Caco-2 (cell line): ENCODE measurements at regions not wholly inside any gene's neighbourhood (a gene's known extent, or its start where the extent isn't known, plus 50 kb on each side); places are given as distances from the start of the nearest gene placed in this dataset.
A peak's percentile ranks its signal among the peaks of the same experiment; 100 is the strongest.
"Not testable (repeated sequence)": the region's sequence is repeated elsewhere in the genome, so short reads cannot be mapped to it uniquely, and the experiment has no call there.

Experiments used
- BruUV-seq: library from RNA; stranded (reverse); fragments of 400-500 nt; replicated peaks from 2 replicates; lab custom pipeline; 2021; lab: Mats Ljungman, UMichigan
- CTCF ChIA-PET: fragments of 300-600 bp; sonication (Branson Sonifier 250); formaldehyde crosslinking; loops from one replicate; lab custom pipeline; 2022; ENCODE audit warnings: antibody characterized with exemption; lab: Charles Lee
- POLR2A ChIA-PET: fragments of 300-600 bp; sonication (Branson Sonifier 250); formaldehyde crosslinking; loops from one replicate; lab custom pipeline; 2022; ENCODE audit warnings: antibody characterized with exemption; lab: Charles Lee
- DNase-seq, 2 experiments: peaks; one replicate each; pipeline versions ENCODE4 v3.0.0 to v3.0.0-alpha.2; 2020 to 2022
- H3K27me3 ChIP-seq: replicated peaks from 2 replicates; pipeline ENCODE4 v1.6.0; 2011; ENCODE audit warnings: low read length; ENCODE audit not compliant: control insufficient read depth, insufficient read depth
- H3K36me3 ChIP-seq: 2 replicates; pipeline ENCODE4 v1.5.1; 2011; ENCODE audit warnings: low read length; ENCODE audit not compliant: control insufficient read depth, insufficient read depth
- H3K4me1 ChIP-seq: fragments of 250-450 bp; sonication (Bioruptor Pico); 2 replicates; pipeline ENCODE4 v1.5.1; 2020; ENCODE audit warnings: mild to moderate bottlenecking
- H3K4me3 ChIP-seq: 2 replicates; pipeline ENCODE4 v1.5.1; 2011; ENCODE audit warnings: low read depth, mild to moderate bottlenecking, control low read depth, low read length
- H3K9me3 ChIP-seq: fragments of 250-450 bp; sonication (Bioruptor Pico); 2 replicates; pipeline ENCODE4 v1.5.1; 2020; ENCODE audit warnings: mild to moderate bottlenecking, moderate library complexity
- H3K27ac Mint-ChIP-seq: one replicate; pipeline ENCODE4 v1.8.0; 2022; ENCODE audit warnings: mixed read lengths; ENCODE audit not compliant: unreplicated experiment
- H3K27me3 Mint-ChIP-seq: one replicate; pipeline ENCODE4 v1.8.0; 2022; ENCODE audit warnings: mixed read lengths; ENCODE audit not compliant: insufficient read depth, unreplicated experiment
- H3K36me3 Mint-ChIP-seq: one replicate; pipeline ENCODE4 v1.8.0; 2022; ENCODE audit warnings: mild to moderate bottlenecking, mixed read lengths; ENCODE audit not compliant: insufficient read depth, unreplicated experiment
- H3K4me1 Mint-ChIP-seq: one replicate; pipeline ENCODE4 v1.8.0; 2022; ENCODE audit warnings: low read depth, mixed read lengths; ENCODE audit not compliant: unreplicated experiment
- H3K4me3 Mint-ChIP-seq: one replicate; pipeline ENCODE4 v1.8.0; 2022; ENCODE audit warnings: mild to moderate bottlenecking, moderate library complexity, mixed read lengths; ENCODE audit not compliant: unreplicated experiment
- H3K9me3 Mint-ChIP-seq: one replicate; pipeline ENCODE4 v1.8.0; 2022; ENCODE audit warnings: mixed read lengths; ENCODE audit not compliant: unreplicated experiment
- intact Hi-C: fragments of 100-400 bp; cut with micrococcal nuclease; formaldehyde crosslinking; loops from one replicate; pipeline ENCODE4 v1.10.0; 2022; ENCODE audit not compliant: unreplicated experiment
- TF ChIP-seq, protein P1 (sequence below), 2 experiments: fragments of 200-600 bp in 1 of 2; IDR thresholded peaks; 1 replicate in 1 of 2; 2 replicates in 1 of 2; pipeline versions ENCODE4 v1.5.1 to v1.8.0; 2011 to 2022; ENCODE audit warnings: antibody characterized with exemption in 1 of 2, control low read depth in 1 of 2, inconsistent platforms in 1 of 2, low read depth in 1 of 2, low read length in 1 of 2, mild to moderate bottlenecking in 1 of 2, moderate library complexity in 1 of 2; ENCODE audit not compliant: insufficient read depth in 1 of 2, severe bottlenecking in 1 of 2, unreplicated experiment in 1 of 2

DNA sequence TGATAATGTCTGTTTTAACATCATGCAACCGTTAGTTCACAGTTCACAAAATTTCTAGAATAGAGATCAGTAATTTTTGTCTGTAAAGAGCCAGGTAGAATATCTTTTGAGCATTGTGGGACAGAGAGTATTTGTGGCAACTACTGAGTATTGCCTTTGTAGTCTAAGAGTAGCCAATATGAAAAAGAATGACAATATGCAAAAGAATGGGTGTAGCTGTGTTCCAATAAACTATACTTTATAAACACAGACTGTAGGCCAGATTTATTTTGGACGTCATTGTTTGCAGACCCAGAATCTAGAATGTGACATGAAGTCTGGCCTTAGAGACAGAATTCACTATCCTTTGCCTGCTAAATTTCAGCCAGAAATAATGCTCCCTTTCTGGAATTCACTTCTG, 694.1 kb upstream of the MMS22L start:
- Mint-ChIP-seq H3K4me3 (no peak overlapping the region), H3K9me3 (no peaks in the 10 kb centered on the region), H3K36me3 (no peaks in the 10 kb centered on the region), H3K27me3 (no peaks in the 10 kb centered on the region), H3K4me1 (no peaks in the 10 kb centered on the region), H3K27ac (no peak overlapping the region)
- Histone ChIP-seq H3K9me3 (no peaks in the 10 kb centered on the region), H3K4me3 (no peak overlapping the region), H3K4me1 (no peaks in the 10 kb centered on the region), H3K36me3 (no peaks in the 10 kb centered on the region), H3K27me3 (no peaks in the 10 kb centered on the region)
- no TSS peak for BruUV-seq
- ChIA-PET POLR2A (no interaction called here), CTCF (no interaction called here)
- intact Hi-C loops = loop anchor here (5.0 kb wide), 1 partner anchor 480 kb away; no protein-coding TSS in a partner anchor
- TF ChIP-seq, protein P1, sequence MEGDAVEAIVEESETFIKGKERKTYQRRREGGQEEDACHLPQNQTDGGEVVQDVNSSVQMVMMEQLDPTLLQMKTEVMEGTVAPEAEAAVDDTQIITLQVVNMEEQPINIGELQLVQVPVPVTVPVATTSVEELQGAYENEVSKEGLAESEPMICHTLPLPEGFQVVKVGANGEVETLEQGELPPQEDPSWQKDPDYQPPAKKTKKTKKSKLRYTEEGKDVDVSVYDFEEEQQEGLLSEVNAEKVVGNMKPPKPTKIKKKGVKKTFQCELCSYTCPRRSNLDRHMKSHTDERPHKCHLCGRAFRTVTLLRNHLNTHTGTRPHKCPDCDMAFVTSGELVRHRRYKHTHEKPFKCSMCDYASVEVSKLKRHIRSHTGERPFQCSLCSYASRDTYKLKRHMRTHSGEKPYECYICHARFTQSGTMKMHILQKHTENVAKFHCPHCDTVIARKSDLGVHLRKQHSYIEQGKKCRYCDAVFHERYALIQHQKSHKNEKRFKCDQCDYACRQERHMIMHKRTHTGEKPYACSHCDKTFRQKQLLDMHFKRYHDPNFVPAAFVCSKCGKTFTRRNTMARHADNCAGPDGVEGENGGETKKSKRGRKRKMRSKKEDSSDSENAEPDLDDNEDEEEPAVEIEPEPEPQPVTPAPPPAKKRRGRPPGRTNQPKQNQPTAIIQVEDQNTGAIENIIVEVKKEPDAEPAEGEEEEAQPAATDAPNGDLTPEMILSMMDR (IDR thresholded peaks at IDR 0.05; ENCODE audit: insufficient read depth in 1 of 2, low read depth in 1 of 2, low read length in 1 of 2, severe bottlenecking in 1 of 2, unreplicated experiment in 1 of 2) = no peak
- no peak for DNase-seq

- POLR2A ChIA-PET = no interaction called here
Observed at GRCh38 chr6:97978855-97979271, 695.8 kb upstream of the MMS22L start.

DNA sequence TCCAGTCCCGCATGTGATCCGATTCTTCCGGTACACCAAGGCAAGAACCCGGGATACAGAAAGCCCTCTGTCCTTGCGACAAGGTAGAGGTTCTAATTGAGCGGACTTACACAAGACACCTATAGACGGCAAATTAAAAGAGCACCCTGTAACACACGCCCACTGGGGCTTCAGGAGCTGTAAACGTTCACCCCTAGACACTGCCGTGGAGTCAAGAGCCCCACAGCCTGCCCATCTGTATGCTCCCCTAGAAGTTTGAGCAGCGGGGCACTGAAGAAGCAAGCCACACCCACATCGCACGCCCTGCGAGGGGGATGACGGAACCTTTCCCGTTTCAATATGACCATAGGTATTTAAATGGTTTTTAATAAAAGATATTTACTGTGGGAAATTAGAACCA, 696.3 kb upstream of the MMS22L start:
- H3K27me3 Mint-ChIP-seq, H3K9me3 Mint-ChIP-seq, DNase-seq, H3K4me3 ChIP-seq, BruUV-seq, H3K27me3 ChIP-seq, H3K9me3 ChIP-seq, H3K36me3 Mint-ChIP-seq, POLR2A ChIA-PET, H3K4me1 ChIP-seq, H3K36me3 ChIP-seq, CTCF ChIA-PET, H3K27ac Mint-ChIP-seq, H3K4me1 Mint-ChIP-seq: not testable (repeated sequence)
- H3K4me3 Mint-ChIP-seq = peak overlapping the region; percentile 52
- intact Hi-C loops = loop anchor here (1.0 to 5.0 kb wide), 3 partner anchors 253 to 482 kb away; no protein-coding TSS in a partner anchor

More at GRCh38 chr6:97978855-97979271, 695.8 kb upstream of the MMS22L start:
- Mint-ChIP-seq H3K27ac (no peak overlapping the region), H3K4me1 (no peaks in the 10 kb centered on the region), H3K27me3 (peaks cover 2% of the 10 kb centered on the region), H3K4me3 (peak overlapping the region; percentile 52), H3K36me3 (no peaks in the 10 kb centered on the region), H3K9me3 (no peaks in the 10 kb centered on the region)
- H3K4me1 ChIP-seq = no peaks in the 10 kb centered on the region
- DNase-seq = peak; percentile 60 to 62
- TF ChIP-seq, protein P1 (IDR thresholded peaks at IDR 0.05; ENCODE audit: insufficient read depth in 1 of 2, low read depth in 1 of 2, low read length in 1 of 2, severe bottlenecking in 1 of 2, unreplicated experiment in 1 of 2) = peak; percentile 42 to 58
- CTCF ChIA-PET = no interaction called here
- no peaks in the 10 kb centered on the region for H3K9me3 ChIP-seq
- intact Hi-C loops = loop anchor here (1.0 to 5.0 kb wide), 3 partner anchors 253 to 482 kb away; no protein-coding TSS in a partner anchor
- BruUV-seq = no TSS peak
- no peaks in the 10 kb centered on the region for H3K36me3 ChIP-seq
- H3K4me3 ChIP-seq = no peak overlapping the region
- H3K27me3 ChIP-seq = no peaks in the 10 kb centered on the region

DNA sequence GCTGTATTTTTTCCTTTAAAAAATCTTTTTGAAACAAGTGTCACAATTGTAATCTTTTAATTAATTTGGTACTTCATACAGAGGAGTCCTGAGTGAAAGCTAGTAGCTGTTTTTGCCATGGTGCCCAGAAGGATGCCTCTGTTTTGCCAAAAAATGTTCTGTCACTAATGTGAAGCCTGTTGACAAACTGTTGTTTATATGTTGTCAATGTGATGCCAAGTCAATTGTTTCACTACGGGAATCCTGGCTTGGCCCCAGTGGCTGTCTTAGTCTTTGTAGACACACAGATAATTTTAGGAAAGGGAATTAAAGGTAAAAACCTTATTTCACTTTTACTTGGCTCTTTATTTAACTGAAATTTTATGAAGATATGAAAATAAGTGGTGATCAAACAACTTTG, 706.4 kb upstream of the MMS22L start:
- TF ChIP-seq, protein P1 (IDR thresholded peaks at IDR 0.05; ENCODE audit: insufficient read depth in 1 of 2, low read depth in 1 of 2, low read length in 1 of 2, severe bottlenecking in 1 of 2, unreplicated experiment in 1 of 2) = no peak
- no TSS peak for BruUV-seq
- Mint-ChIP-seq H3K27ac (no peak overlapping the region), H3K4me3 (no peak overlapping the region), H3K27me3 (no peaks in the 10 kb centered on the region), H3K4me1 (no peaks in the 10 kb centered on the region), H3K9me3 (no peaks in the 10 kb centered on the region), H3K36me3 (no peaks in the 10 kb centered on the region)
- H3K4me3 ChIP-seq = no peak overlapping the region
- CTCF ChIA-PET = no interaction called here
- no peaks in the 10 kb centered on the region for H3K36me3 ChIP-seq
- intact Hi-C loops = no loop called here
- POLR2A ChIA-PET = no interaction called here
- no peaks in the 10 kb centered on the region for H3K4me1 ChIP-seq
- H3K27me3 ChIP-seq = no peaks in the 10 kb centered on the region
- no peaks in the 10 kb centered on the region for H3K9me3 ChIP-seq
- no peak for DNase-seq
